Activated gamma-delta T cell (primary cell): ENCODE measurements at regions not wholly inside any gene's neighbourhood (a gene's known extent, or its start where the extent isn't known, plus 50 kb on each side); places are given as distances from the start of the nearest gene placed in this dataset.
"Not testable (repeated sequence)": the region's sequence is repeated elsewhere in the genome, so short reads cannot be mapped to it uniquely, and the experiment has no call there.

Experiments used
- DNase-seq: peaks from one replicate; lab custom pipeline; 2025; lab: John Stamatoyannopoulos, UW

GRCh38 chr9:29981013-29981412, 2403.4 kb upstream of the ACO1 start:
- no peak for DNase-seq

- DNase-seq = no peak
Observed at GRCh38 chr9:29999645-30000044, 2384.8 kb upstream of the ACO1 start.

GRCh38 chr9:30010691-30011090, 2373.8 kb upstream of the ACO1 start:
- DNase-seq = no peak

DNA sequence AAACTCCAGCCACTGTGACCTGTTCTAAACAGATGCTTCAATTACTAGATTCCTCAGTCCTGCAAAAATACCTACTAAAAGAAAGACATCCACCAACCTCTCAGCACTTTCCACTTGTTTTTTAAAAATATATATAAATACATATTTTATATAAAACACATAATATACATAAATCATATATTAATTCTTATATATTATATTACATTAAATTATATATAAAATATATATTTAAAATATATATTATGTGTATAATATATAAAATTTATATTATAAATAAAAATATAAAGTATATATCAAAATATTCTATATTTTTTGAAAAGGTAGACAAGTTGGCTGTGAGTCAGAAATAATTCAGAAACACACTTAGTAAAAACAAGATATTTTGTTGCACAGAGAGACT, 2371.8 kb upstream of the ACO1 start:
- no peak for DNase-seq

DNA sequence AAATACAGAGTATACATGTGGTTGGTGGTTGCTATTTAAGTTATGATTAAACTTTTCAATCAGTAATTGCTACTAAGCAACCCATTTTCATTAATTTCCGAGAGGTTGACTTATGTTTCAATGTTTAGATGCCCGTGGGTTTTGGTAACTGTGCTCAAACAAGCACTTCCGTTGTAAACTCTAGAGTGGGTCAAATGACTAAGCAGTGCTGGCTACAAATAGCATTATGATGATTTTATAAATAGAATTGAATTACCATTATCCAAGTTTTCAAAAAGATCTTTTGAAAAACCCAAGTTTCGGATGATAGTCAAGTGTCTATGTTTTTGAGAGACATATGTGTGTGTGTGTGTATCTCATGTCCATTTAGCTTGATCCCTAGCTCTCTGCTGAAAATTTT, 2369.4 kb upstream of the ACO1 start:
- no peak for DNase-seq

GRCh38 chr9:30020161-30020560, 2364.3 kb upstream of the ACO1 start:
- no peak for DNase-seq

DNA sequence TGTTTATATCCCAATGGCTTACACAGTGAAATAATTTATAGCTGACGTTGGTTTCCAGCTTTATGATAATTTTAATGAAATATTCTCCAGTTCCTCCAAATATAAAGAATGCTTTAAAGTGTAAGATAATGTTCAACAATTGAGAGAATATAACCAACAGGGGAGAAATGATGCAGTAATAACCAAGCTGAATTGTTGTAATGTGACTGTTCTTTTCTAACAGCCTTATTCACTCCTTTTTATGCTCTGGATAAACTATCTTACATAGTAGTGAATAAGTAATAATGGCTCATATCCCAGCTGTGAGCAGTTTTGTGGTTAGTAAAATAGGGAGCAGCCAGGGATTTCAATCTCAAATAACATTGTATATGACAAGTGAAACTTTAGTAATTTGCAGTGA, 2348.7 kb upstream of the ACO1 start:
- DNase-seq = no peak

DNA sequence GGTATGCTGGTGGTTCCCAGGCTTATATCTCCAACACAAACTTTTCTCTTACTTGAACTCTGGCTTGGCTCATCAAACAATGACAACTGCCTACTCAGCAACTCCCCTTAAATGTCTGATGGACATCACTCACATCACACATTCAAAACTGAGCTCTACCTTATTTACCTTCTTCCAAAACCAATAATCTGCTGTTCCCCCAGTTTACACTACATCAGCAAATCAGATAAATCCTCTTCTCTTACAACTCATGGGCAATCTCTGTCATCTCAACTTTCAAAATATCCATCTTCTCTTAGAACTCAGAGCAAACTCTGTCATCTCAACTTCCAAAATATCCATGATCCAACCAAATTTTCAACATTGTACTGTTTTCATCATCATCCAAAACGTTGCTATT, 2347.9 kb upstream of the ACO1 start:
- DNase-seq = no peak

DNA sequence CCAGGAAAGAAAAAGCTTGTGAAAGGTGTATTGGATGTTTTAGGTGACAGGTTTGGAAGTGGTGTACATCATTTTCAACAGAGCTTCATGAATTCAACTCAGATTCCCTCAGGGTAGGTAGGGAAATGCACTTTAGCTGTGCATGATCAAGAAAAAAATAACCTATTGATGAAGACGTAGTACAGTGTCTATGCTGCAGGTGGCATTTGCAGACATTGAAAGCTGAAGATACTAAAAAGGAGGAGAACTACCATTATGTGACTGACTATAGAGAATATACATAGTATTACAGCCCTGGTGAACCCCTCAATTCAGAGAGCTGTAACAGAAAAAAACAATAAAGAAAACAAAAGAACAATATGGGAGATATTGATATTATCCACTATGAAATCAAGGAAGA, 2344.7 kb upstream of the ACO1 start:
- no peak for DNase-seq

DNA sequence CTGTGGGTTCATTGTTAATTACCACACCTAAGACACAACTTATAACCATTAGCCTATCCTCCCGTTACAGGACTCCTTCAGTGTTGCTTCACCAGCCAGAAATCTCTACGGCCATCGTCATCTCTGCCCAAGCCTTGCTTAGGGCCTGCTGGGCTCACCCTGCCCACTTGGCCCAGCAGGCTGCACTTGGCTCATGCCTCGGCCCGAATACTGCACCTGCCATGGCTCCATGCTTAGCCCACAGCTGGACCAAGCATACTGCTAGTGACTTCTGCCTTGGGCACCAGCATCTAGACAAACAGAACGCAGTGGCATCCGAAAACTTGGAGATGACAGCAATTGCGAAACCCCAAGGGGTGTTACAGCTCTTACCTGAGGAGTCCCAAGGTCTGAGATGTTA, 2336.0 kb upstream of the ACO1 start:
- DNase-seq = no peak

DNA sequence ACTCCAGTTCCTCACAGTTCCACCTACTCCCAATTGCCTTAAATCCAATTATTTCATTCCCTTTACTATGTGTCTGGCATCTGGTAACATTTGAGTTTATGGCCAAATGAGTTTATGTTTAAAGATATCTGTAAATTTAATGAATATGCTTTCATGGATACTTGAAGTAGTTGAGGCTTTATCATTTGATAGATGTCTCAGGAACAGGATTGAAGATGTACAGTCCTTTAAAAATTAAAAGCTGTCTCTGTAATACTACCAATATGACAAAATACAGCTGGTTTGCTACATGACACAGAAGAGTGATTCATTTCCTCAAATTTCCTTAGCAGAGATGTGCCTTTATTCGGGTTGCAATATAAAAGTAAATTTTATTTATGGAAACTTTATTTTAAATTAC, 2326.0 kb upstream of the ACO1 start:
- DNase-seq = no peak

GRCh38 chr9:30060976-30061375, 2323.5 kb upstream of the ACO1 start:
- no peak for DNase-seq

GRCh38 chr9:30065888-30066287, 2318.6 kb upstream of the ACO1 start:
- no peak for DNase-seq

GRCh38 chr9:30069236-30069635, 2315.2 kb upstream of the ACO1 start:
- not testable (repeated sequence) for DNase-seq

DNA sequence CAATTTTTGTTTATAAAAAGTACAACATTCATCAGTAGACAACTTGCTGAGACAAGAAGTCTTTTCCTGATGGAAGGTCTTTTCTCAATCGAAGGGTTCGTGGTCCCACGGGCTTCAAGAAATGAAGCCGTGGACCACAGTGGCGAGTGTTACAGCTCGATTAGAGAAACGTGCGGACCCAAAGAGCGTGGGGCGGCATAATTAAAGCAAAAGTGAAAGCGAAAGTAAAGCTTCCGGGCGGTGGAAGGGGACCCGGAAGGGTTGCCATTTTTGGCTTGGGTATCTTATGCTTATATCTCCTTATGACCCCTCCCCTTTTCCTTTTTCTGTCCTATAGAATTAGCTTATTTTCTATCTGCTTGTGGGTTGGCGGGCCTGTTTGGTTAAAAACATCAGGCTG, 2309.4 kb upstream of the ACO1 start:
- DNase-seq = no peak

GRCh38 chr9:30075451-30076199, 2308.8 kb upstream of the ACO1 start:
- DNase-seq = no peak

GRCh38 chr9:30078195-30078594, 2306.2 kb upstream of the ACO1 start:
- no peak for DNase-seq

- DNase-seq = no peak
Observed at GRCh38 chr9:30089428-30089827, 2295.0 kb upstream of the ACO1 start.

GRCh38 chr9:30103647-30104394, 2280.6 kb upstream of the ACO1 start:
- no peak for DNase-seq

DNA sequence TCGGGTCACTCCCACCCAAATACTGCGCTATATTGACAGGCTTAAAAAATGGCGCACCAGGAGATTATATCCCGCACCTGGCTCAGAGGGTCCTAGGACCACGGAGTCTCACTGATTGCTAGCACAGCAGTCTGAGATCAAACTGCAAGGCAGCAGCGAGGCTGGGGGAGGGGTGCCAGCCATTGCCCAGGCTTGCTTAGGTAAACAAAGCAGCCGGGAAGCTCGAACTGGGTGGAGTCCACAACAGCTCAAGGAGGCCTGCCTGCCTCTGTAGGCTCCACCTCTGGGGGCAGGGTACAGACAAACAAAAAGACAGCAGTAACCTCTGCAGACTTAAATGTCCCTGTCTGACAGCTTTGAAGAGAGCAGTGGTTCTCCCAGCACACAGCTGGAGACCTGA, 2277.3 kb upstream of the ACO1 start:
- not testable (repeated sequence) for DNase-seq

DNA sequence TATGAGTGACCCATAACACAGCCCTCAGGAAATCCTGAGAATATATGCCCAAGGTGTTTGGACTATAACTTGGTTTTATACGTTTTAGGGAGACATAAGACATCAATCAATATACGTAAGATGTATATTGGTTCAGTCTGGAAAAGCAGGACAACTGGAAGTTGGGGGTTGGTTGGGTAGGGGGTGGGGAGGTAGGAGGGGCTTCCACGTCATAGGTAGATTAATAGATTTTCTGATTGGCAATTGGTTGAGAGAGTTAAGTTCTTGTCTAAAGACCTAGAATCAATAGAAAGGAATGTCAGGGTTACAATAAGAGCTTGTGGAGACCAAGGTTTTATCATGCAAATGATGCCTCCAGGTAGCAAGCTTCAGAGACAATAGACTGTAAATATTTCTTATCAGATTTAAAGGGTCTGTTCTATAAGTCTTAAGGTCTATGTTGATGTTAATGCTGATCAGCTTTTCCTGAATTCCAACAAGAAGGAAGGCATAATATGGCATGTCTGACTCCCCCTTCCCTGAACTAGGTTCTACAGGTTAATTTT, 2267.7 kb upstream of the ACO1 start:
- DNase-seq = no peak

- DNase-seq = no peak
Observed at GRCh38 chr9:30120666-30121065, 2263.8 kb upstream of the ACO1 start.

DNA sequence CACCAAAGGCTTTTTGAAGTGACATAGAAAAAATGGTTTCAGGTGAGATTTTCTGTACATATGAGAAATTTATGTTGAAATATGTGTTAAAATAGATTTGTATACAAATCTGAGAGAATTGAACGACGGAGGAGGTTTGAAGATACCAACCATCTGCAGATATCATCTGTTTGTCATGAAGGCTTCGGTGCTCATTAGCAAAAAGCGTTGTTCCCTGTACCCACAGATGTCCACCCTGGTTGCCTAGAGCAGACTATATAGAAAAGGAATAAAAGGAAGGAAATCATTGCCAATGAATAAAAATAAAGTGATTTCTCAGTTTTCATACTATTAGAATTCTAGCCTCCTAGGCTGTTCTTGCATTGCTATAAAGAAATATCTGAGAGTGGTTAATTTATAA, 2262.8 kb upstream of the ACO1 start:
- DNase-seq = no peak
